DND-41 (cell line): ENCODE measurements at regions not wholly inside any gene's neighbourhood (a gene's known extent, or its start where the extent isn't known, plus 50 kb on each side); places are given as distances from the start of the nearest gene placed in this dataset.
"Not testable (repeated sequence)": the region's sequence is repeated elsewhere in the genome, so short reads cannot be mapped to it uniquely, and the experiment has no call there.

Experiments
- CTCF ChIP-seq: IDR thresholded peaks from 2 replicates; pipeline ENCODE4 v1.5.1; 2012; ENCODE audit warnings: borderline replicate concordance, low read length, moderate library complexity, mild to moderate bottlenecking; ENCODE audit not compliant: poor library complexity, severe bottlenecking; ENCODE audit errors: extremely low read depth
- EZH2 ChIP-seq: IDR thresholded peaks from 3 replicates; pipeline ENCODE4 v1.6.1; 2012; ENCODE audit warnings: borderline replicate concordance, low read depth, mild to moderate bottlenecking, moderate library complexity, low read length, inconsistent platforms; ENCODE audit not compliant: severe bottlenecking

GRCh38 chr7:29729534-29730165 lies 76.7 kb upstream of the WIPF3 start:
- TF ChIP-seq EZH2, CTCF: not testable (repeated sequence)
